GM21390 (cell line): ENCODE measurements at regions not wholly inside any gene's neighbourhood (a gene's known extent, or its start where the extent isn't known, plus 50 kb on each side); places are given as distances from the start of the nearest gene placed in this dataset.
"Not testable (repeated sequence)": the region's sequence is repeated elsewhere in the genome, so short reads cannot be mapped to it uniquely, and the experiment has no call there.

Source experiments
- ATAC-seq: cut with Tn5 transposase; IDR thresholded peaks from one replicate; pipeline ENCODE4 v1.9.1; 2021; ENCODE audit not compliant: unreplicated experiment

DNA sequence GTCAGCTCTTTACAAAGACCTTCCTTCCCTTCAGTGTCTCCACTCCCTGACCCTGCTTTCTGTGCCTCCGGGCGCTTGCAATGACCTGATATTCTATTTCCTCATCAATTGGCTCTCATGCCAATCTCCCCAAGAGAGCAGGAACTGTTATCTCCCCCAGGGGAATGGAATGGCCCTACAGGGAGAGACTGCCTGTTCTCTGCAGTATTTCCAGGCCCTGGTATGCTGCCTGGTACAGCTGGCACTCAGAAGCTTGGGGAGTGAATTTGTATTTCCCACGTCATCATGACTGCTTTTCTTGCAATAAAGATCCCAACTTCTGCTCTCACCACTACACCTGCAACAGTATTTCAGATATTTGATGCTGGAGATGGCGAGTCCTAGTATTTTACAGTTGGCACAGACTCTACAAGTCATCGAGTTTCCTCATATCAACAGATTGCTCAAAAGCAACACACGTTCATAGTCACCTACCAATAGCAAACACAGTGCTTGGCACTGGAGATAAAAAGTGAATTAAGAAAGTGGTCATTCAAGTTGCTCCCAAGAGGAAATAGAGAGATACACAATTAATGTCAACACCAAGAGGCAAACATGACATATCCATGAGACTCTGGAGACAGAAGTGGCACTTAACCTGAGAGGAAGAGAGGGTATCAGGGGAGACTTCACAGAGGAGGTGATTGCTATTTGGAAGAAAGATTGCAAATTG lies 90.5 kb upstream of the EGFL6 start:
- no peak for ATAC-seq

DNA sequence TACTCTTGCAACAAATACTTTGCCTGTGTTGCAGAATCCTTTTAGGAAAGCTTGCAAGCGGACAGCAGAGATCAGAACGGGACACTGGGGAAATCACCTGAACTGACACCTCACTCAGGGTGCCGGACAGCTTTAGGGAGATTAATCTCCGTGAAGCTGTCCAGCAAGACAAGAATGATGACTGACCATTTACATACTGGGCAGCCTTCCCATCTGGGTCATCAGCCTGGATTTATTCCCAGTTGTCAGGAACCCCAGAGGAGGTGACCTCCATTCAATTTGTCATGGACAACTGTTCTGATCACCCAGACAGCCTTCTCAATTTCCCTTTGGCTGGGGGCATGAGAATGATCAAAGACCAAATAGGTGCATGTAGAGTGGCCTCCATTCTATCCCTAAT lies 93.0 kb upstream of the EGFL6 start:
- no peak for ATAC-seq

DNA sequence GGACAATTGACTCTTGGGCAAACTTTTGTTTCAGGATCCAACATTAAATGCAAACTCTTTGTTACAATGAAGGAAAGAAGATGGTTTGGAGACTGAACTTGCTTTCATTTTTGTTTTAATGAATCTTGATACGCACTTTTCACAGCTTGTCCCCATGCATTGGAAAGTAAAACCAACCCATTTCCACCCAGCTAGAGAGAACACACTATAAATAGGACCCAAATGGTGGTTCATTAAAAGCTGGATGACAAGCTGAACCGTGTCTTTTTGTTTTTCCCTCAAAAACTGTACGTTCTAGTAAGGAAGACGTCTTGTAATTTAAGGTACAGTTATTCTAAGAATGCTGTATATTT lies 95.3 kb upstream of the EGFL6 start:
- peak; percentile 56 for ATAC-seq

DNA sequence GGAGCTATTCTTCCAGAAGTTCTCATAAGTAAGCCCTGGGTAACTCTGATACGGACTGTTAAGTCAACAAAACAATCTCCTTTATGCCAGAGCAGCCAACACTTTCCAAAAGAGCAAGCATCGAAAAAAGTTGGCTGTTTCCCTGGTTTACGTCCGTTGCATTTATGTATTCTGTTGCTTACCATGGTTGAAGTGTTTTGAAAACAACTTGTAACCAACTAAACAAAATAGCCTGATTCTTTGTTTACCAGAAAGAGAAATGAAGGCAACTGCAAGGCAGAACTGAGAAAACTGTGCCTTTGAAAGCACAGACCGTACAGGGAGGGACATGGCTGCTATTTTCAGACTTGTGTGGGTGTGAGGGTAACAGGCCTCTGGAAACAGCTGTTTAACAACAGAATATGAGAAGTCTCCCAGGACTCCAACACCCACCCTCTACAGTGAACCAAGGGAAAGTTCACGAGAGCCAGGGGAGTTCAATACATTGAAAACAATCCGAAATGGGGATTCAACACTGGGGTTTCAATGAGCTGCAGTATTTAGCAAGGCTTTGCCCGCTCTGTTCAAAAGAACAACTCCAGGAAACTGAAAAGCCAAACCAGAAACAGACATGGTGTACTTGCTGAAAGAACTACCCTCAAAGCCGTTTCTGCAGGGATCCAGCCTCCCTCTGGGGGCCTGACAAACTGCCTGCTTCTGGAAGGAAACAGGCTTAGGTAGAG lies 95.8 kb upstream of the EGFL6 start:
- ATAC-seq, result peak; percentile 89

DNA sequence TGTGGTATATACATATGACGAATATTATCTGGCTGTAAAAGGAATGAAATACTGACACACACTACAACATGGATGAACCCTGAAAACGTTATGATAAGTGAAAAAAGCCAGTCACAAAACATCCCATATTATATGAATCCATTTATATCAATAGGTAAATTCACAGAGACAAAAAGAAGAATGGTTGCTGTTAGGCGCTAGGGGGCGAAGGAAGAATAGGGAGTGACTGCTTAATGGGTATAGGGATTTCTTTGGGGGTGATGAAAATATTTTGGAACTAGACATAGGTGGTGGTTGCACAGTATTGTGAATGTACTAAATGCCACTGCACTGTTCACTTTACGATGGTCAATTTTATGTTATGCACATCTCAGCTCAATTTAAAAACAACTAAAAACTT lies 96.4 kb upstream of the EGFL6 start:
- no peak for ATAC-seq

DNA sequence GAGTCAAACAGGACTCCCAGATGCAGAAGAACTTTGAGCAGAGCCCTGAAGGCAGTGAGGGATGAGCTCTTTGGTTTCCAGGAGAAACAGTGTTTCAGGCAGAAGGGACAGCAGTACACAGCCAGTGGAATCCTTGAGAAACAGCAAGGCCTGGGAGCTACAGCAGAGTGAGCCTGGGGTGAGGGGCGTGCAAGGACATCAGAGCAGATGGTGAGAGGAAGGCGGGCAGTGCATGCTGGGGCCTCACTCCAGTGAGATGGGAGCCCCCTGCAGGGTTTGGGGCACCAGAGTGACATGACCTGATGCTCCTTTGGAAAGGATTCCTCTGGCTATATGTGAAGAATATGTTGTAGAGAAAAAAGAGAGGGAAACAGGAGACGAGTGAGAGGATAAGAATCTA lies 98.1 kb upstream of the EGFL6 start:
- no peak for ATAC-seq

DNA sequence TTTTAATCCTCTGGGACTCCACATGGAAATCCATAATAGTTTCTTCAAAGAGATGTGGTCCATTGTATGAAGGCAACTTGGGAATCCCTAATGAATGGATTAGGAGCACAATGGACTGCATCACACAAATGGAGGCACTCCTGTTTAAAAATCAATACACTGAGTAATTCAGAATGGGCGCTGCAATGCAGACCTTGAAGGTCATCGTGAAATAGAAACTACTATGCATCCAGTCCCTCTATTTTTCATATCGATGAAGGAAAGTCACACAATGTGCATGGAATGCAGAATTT lies 98.8 kb upstream of the EGFL6 start:
- no peak for ATAC-seq

DNA sequence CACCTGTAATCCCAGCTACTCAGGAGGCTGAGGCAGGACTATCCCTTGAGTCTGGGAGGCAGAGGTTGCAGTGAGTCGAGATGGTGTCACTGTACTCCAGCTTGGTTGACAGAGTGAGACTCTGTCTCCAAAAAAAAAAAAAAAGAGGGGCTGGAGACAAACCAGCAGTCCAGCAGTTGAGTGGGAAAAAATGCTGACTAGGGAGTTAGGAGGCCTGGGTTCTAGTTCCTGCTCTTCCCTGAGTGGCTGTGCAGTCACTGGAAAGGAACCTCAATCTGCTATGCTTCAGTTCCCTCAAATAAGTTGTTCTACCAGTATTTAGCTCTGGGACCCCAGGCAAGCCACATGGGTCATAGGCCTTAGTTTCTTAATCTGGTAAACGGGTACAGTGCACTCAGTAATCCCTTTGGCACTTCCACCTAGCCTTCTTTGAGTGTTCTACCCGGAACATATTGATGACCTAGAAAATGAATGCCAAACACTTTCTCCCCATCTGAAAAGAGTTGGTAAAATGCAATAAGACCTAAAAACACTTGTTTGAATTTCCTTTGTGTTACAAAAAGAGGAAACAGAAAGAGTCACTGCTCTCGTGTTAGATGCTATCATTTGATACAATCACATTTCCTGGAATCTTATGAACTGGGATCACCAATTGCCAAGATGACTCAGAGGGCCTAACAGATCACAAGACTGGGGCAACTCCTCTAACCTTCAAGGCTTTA lies 99.3 kb upstream of the EGFL6 start:
- ATAC-seq, result no peak

DNA sequence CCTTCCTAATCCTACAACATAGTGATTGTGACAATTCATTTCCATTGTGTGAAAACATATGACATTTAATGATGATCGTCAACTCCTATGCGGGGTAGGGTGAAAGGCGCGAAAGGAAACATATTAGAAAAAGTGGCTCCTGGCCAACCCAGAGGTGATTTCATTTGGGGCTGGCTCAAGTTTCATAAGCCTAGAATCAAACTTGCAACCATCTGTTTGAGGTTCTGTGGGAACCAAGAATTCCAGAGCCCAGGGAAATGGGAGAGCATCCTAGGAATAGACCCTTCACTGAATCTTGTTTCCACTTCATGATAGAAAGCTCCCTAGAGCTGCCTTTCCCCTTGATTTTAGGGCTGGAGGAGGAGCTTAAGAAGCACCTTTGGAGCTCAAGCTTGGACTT lies 101.3 kb upstream of the EGFL6 start:
- ATAC-seq, result no peak

DNA sequence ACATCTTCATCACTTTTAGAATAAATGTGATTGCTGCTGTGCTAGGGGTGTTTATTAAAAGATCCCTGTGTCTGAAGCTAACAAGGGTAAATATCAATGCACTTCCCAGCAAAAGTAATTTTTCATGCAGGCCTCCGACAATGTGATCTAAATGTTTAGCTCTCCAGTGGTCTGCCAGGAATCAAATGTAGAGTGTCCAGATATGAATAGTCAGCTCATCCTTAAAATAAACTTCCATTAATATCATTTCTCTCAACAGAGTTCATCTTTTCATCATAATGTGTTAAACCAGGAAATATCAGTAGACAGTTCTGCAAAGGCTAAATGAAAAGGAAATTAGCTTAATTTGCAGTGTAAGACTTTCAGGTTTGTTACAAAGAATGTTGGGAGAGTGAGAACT lies 102.2 kb upstream of the EGFL6 start:
- no peak for ATAC-seq

DNA sequence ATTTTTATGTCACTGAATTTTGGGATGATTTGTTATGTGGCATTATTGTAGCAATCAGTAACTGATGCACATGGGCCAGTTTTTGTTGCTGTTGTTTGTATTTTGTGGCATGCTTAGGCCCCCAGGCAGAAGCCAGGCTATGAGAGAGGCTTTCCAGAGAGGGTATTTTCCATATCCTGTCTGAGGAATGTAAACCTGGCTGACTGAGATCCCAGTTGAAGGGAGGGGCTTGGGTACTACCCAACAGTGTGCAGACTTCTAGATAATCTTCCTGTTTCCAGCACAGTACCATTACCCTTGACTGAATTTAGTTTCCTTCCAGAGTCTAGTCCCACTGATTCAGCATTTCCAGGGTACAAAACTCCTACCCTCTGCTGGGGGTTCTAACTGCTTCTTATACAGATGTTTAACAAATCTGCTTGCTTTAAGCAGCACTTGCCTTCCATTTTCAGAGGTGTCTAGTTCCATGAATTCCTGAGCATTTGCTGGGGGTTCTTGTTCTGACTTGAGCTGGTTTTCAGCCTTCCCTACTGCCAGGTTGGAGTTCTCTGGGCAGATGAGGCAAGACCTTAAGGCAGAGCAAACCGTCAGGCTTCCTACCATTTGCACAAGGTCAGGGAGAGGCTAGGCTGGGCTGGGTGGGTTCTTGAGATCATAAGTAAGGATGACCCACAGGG lies 104.7 kb upstream of the EGFL6 start:
- ATAC-seq, result no peak

DNA sequence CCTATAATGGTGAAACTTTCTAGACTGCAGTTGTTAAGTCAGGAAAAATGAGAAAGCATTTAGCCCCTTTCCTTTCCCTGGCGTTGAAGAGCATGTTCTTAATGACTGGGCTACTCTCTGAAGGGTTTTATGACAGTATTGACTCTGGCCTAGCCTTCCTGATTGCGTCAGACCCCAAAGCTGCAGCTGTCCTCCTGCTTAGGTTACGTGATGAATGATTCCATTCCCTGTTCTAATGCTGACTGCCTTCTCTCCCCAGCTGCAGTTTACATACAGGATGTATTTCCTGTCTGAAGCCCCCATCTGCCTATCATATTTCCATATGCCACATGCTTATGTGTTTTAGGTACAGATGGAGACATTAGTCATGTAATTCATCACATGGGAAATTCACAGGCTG lies 105.8 kb upstream of the EGFL6 start:
- no peak for ATAC-seq

DNA sequence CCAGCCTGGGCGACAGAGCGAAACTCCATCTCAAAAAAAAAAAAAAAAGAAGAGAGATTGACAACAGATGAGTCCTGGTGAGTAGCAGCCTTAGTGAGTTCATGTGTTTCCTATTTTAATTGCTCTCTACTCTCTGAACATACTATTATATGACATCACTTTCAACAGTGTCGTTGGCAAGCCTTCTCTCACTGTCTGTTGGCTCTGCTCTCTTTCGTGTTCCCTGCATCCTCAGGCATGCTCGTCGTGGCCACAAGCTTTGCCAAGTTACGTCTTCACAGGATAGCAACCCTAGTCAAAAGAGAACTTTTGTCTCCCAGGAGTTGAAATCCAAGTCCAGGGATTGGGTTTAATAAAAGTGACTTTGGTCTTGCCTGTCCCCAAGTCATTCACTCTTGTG lies 117.1 kb upstream of the EGFL6 start:
- ATAC-seq, result no peak

DNA sequence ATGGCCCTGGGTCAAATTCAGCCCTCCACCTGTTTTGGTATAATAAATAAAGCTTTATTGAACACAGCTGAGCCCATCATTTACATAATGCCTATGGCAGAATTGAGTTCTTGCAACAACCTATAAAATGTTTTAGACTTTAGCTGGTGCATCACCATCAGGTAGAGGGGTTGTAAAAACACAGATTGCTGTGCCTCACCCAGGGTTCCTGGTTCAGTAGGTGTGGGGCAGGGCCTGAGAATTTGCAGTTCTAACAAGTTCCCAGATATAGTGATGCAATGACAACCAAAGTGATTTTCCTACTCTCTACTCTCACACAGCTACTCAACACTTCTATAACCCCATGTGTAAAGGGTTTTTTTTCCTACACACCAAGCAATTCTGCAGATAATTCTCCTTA lies 120.0 kb upstream of the EGFL6 start:
- no peak for ATAC-seq

DNA sequence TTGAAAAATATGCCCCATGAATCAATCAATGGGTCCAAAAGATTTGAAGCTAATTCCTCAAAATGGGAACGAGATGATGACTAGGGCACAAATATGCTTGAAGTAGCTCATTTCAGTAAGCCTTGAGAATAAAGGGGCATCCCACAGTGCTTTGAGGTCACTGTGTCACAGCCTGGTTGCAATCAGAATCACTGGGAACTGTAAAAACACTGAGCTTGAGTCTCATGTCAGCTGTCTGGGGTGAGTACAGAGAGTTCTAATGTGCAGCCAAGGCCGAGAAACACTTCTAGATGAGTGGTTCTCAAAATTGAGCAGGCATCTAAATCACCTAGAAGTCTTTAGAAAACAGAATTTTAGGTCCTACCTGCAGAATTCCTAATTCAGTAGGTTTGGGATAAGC lies 120.5 kb upstream of the EGFL6 start:
- no peak for ATAC-seq

DNA sequence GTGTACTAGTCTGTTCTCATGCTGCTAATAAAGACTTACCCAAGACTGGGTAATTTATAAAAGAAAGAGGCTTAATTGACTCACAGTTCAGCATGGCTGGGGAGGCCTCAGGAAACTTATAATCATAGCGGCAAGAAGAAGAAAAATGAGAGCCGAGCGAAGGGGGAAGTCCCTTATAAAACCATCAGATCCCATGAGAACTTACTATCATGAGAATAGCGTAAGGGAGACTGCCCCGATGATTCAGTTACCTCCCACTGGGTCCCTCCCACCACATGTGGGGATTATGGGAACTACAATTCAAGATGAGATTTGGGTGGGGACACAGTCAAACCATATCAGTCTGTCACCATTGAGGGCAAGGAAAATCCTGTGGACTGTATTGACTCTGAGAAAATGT lies 121.8 kb upstream of the ATXN3L start:
- ATAC-seq, result not testable (repeated sequence)

DNA sequence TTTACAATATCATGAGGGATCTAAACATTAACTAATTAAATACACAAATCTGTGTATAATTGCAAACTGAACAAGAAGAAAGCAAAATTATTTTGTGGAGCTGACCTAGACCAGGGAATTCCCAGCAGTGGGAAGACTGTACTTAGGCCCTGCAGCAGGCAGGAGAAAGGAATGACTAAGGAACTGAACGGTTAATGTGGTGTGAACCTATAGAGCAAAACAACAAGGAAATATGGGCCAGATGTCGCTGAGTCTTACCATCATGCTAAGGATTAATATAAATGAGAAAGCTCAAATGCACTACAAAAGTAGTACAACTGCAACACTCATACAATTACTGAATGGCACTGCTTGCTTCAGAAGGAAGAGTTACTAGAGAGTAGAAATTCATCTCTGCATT lies 120.3 kb upstream of the ATXN3L start:
- ATAC-seq, result no peak

DNA sequence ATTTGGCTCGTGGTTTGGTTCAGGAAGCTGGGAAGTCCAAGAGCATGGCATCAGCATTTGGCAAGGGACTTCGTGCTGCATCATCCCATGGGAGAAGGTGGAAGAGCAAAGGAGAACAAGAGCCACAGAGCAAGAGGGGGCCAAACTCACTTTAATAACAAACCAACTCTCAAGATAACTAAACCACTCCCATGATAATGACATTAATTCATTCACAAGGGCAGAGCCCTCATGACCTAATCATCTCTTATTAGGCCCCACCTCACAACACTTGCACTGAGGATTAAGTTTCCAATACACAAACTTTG lies 113.4 kb upstream of the ATXN3L start:
- no peak for ATAC-seq

DNA sequence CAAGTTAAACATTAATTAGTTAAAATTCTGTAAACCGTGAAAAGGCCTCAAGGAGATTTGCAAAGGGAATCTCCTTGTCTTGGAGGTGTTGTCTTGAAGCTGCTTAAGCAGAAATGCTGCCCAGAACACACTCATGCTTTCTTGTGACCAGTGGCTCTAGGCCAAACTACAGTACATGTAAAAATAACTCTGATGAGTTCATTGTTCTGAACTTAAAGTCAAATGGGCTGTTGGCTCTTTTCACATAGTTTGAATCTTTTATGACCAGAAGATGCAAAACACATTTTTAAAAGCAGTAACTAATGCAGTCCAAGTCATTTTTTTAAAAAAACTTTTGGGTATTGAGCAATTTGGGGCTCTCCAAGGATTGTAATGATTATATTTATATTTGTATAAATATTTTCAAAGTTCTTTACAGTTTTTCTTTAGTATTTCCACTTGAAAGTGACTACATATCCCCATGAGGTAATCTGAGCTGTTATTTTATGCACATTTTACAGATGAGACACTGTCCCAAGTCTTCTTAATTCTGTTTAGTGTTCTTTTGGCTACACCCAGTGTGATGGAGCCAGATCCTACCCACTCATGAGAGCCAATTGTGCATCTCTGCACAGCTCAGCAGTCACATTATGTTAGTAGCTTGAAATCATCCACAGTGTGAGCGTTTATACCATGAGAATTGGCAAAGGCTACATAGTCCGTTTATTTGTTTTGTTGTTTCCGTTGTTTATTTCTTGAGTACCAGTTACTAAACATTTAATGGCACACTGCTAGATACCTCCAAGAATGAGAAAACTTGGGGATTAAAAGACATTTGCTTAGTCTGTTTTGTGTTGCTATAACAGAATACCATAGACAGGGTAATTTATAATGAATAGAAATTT lies 112.8 kb upstream of the ATXN3L start:
- no peak for ATAC-seq

DNA sequence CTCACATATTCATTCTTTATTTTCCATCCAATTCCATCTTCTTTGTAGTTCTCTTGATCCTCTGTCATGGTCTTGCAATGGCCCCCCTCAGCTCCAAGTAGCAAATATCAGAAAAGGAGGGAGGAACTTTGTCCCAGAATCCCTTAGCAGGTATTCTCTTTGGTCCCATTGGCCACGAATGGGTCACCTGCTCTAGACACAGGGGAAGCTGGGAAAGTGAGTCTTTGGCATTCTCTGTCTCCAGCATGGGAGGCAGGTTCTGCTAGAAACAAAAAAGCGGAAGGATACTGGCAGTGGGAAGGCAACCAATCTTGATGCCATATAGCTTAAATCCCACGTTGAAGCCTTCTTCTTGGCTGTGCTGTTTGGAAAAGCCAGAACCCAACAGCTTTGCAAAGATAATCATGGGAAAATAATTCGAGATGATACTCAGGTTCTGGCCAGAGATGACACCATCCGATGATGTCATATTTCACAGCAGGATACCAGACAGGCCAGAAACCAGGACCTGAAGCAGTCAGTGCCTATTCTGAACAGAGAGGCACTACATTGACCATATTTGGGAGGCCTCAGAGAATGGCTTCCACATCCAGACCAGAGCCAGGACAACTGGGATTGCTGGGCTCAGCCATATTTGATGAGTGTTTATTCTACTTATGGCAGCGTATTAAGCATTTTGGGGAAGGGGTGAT lies 110.4 kb upstream of the ATXN3L start:
- ATAC-seq, result no peak
